CD14-positive monocyte (primary cell): ENCODE measurements at regions not wholly inside any gene's neighbourhood (a gene's known extent, or its start where the extent isn't known, plus 50 kb on each side); places are given as distances from the start of the nearest gene placed in this dataset.

ENCODE experiments used
- DNase-seq, 3 donors: peaks; one replicate each; pipeline ENCODE4 v3.0.0-alpha.2; 2011 to 2022
- H2AFZ ChIP-seq: 2 replicates; pipeline ENCODE4 v1.6.0; 2012; ENCODE audit warnings: mild to moderate bottlenecking, low read depth, low read length, inconsistent platforms; ENCODE audit not compliant: insufficient read depth, poor library complexity, severe bottlenecking
- H3K27ac ChIP-seq, 2 donors: 1 replicate in 1 of 2; 2 replicates in 1 of 2; pipeline ENCODE4 v1.5.1; 2012 to 2013; ENCODE audit warnings: low read length in 2 of 2, control low read depth in 1 of 2, inconsistent platforms in 1 of 2, low read depth in 1 of 2, mild to moderate bottlenecking in 1 of 2
- H3K27me3 ChIP-seq, 2 donors: one replicate each; pipeline versions ENCODE4 v1.6.0 to v1.6.1; 2011 to 2013; ENCODE audit warnings: low read length in 2 of 2; ENCODE audit not compliant: control insufficient read depth in 2 of 2, insufficient read depth in 2 of 2
- H3K36me3 ChIP-seq, 2 donors: replicated peaks in 1 of 2; 1 replicate in 1 of 2; 2 replicates in 1 of 2; pipeline versions ENCODE4 v1.5.1 to v1.6.1; 2012 to 2013; ENCODE audit warnings: low read length in 2 of 2, control low read depth in 1 of 2, inconsistent platforms in 1 of 2, mild to moderate bottlenecking in 1 of 2; ENCODE audit not compliant: insufficient read depth in 2 of 2, control insufficient read depth in 1 of 2
- H3K4me1 ChIP-seq, 2 donors: 1 replicate in 1 of 2; 2 replicates in 1 of 2; pipeline versions ENCODE4 v1.5.1 to v1.6.1; 2012 to 2013; ENCODE audit warnings: low read length in 2 of 2, control low read depth in 1 of 2, inconsistent platforms in 1 of 2, mild to moderate bottlenecking in 1 of 2, moderate library complexity in 1 of 2; ENCODE audit not compliant: insufficient read depth in 2 of 2, control insufficient read depth in 1 of 2
- H3K4me2 ChIP-seq: replicated peaks from 2 replicates; pipeline ENCODE3; 2012; ENCODE audit warnings: low read length, moderate library complexity, mild to moderate bottlenecking; ENCODE audit not compliant: poor library complexity, severe bottlenecking; ENCODE audit errors: extremely low read depth
- H3K4me3 ChIP-seq, 3 experiments: fragments of 200-600 bp in 1 of 3; sonication (generic) in 1 of 3; replicated peaks in 1 of 3; 1 replicate in 2 of 3; 2 replicates in 1 of 3; pipeline ENCODE4 v1.5.1; 2011 to 2013; ENCODE audit warnings: low read length in 3 of 3, mild to moderate bottlenecking in 3 of 3, control low read depth in 2 of 3, low read depth in 2 of 3, inconsistent platforms in 1 of 3, moderate library complexity in 1 of 3
- H3K79me2 ChIP-seq: 2 replicates; pipeline ENCODE4 v1.6.0; 2012; ENCODE audit warnings: mild to moderate bottlenecking, control low read depth, inconsistent platforms, low read length, moderate library complexity; ENCODE audit not compliant: insufficient read depth
- H3K9ac ChIP-seq: 2 replicates; pipeline ENCODE4 v1.6.0; 2017; ENCODE audit warnings: low read length, mild to moderate bottlenecking; ENCODE audit not compliant: insufficient read depth, poor library complexity, severe bottlenecking
- H3K9me3 ChIP-seq, 2 donors: replicated peaks in 1 of 2; 1 replicate in 1 of 2; 2 replicates in 1 of 2; pipeline versions ENCODE4 v1.5.1 to v1.6.1; 2012 to 2013; ENCODE audit warnings: low read length in 2 of 2, control low read depth in 1 of 2; ENCODE audit not compliant: control insufficient read depth in 1 of 2, insufficient read depth in 1 of 2
- H4K20me1 ChIP-seq: 2 replicates; pipeline ENCODE4 v1.6.0; 2012; ENCODE audit warnings: mild to moderate bottlenecking, low read length, control low read depth, moderate library complexity; ENCODE audit not compliant: insufficient read depth
- H3K27ac Mint-ChIP-seq, 7 donors: one replicate each; pipeline ENCODE4 v1.8.0; 2020; ENCODE audit warnings: mild to moderate bottlenecking in 7 of 7, mixed read lengths in 7 of 7, moderate library complexity in 6 of 7, inconsistent platforms in 2 of 7
- H3K27me3 Mint-ChIP-seq, 3 donors: one replicate each; pipeline ENCODE4 v1.8.0; 2021 to 2022; ENCODE audit warnings: low read depth in 3 of 3, mild to moderate bottlenecking in 3 of 3, mixed read lengths in 3 of 3, moderate library complexity in 3 of 3, inconsistent platforms in 1 of 3
- H3K36me3 Mint-ChIP-seq, 2 donors: one replicate each; pipeline ENCODE4 v1.8.0; 2020; ENCODE audit warnings: mixed read lengths in 2 of 2, inconsistent platforms in 1 of 2, mild to moderate bottlenecking in 1 of 2
- H3K4me1 Mint-ChIP-seq: one replicate; pipeline ENCODE4 v1.8.0; 2020; ENCODE audit warnings: mild to moderate bottlenecking, mixed read lengths
- H3K4me3 Mint-ChIP-seq, 2 donors: one replicate each; pipeline ENCODE4 v1.8.0; 2020; ENCODE audit warnings: mild to moderate bottlenecking in 2 of 2, mixed read lengths in 2 of 2, moderate library complexity in 1 of 2
- H3K9me3 Mint-ChIP-seq, 7 donors: one replicate each; pipeline ENCODE4 v1.8.0; 2020 to 2022; ENCODE audit warnings: mixed read lengths in 7 of 7, mild to moderate bottlenecking in 6 of 7, moderate library complexity in 6 of 7, inconsistent platforms in 2 of 7
- WGBS: methylation state at CpG from one replicate; pipeline ENCODE4 v1.1.5; 2013; ENCODE audit warnings: missing lambda C conversion rate; ENCODE audit not compliant: insufficient coverage; 5-methylcytosine and 5-hydroxymethylcytosine counted together
- intact Hi-C, 2 donors: fragments of 100-400 bp; cut with micrococcal nuclease; formaldehyde crosslinking; loops; one replicate each; pipeline versions ENCODE4 v1.15.0 to v1.15.1; 2023
- TF ChIP-seq, protein P1 (sequence below): fragments of 200-600 bp; IDR thresholded peaks from one replicate; pipeline ENCODE4 v1.8.0; 2022; ENCODE audit warnings: antibody characterized with exemption, mild to moderate bottlenecking

DNA sequence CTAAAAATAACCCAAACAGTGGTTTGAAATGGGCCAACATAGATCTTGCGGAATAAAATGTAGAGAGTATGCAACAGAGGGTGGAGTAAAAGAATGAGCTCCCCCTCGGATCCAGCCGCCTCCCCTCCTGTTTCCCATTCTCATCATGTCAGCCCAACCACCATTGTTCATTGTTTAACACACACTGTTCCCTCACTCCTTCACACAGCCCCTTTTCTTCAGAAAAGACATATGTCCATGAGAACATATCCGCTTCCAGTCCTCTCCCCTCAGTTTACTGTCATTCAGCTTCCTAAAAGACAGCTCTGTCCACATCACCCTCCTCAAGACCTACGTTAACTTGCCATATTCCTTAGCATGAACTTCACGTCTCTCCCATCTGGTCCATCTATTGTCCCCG lies 62.9 kb upstream of the SERTAD2 start:
- Mint-ChIP-seq H3K27me3 (peaks cover 0 to 4% (median 2%) of the 10 kb centered on the region in 3 donors), H3K27ac (peak overlapping the region in 1 of 7 donors; percentile 58), H3K9me3 (peaks cover 0 to 2% (median 0%) of the 10 kb centered on the region in 7 donors), H3K4me1 (peaks cover 27% of the 10 kb centered on the region), H3K4me3 (no peak overlapping the region), H3K36me3 (peaks cover 0 to 5% of the 10 kb centered on the region in 2 donors)
- Histone ChIP-seq H3K27ac (no peak overlapping the region), H4K20me1 (no peaks in the 10 kb centered on the region), H2AFZ (no peak overlapping the region), H3K9ac (no peak overlapping the region), H3K4me3 (no peak overlapping the region), H3K4me2 (no peak overlapping the region), H3K79me2 (peaks cover 8% of the 10 kb centered on the region), H3K9me3 (no peaks in the 10 kb centered on the region), H3K27me3 (no peaks in the 10 kb centered on the region), H3K36me3 (no peaks in the 10 kb centered on the region), H3K4me1 (peaks cover 12 to 19% of the 10 kb centered on the region in 2 donors)
- DNase-seq = no peak
- intact Hi-C loops = no loop called here
- TF ChIP-seq, protein P1, sequence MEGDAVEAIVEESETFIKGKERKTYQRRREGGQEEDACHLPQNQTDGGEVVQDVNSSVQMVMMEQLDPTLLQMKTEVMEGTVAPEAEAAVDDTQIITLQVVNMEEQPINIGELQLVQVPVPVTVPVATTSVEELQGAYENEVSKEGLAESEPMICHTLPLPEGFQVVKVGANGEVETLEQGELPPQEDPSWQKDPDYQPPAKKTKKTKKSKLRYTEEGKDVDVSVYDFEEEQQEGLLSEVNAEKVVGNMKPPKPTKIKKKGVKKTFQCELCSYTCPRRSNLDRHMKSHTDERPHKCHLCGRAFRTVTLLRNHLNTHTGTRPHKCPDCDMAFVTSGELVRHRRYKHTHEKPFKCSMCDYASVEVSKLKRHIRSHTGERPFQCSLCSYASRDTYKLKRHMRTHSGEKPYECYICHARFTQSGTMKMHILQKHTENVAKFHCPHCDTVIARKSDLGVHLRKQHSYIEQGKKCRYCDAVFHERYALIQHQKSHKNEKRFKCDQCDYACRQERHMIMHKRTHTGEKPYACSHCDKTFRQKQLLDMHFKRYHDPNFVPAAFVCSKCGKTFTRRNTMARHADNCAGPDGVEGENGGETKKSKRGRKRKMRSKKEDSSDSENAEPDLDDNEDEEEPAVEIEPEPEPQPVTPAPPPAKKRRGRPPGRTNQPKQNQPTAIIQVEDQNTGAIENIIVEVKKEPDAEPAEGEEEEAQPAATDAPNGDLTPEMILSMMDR = no peak
- WGBS = 84% methylated on average over 4 of the region's 7 CpGs

DNA sequence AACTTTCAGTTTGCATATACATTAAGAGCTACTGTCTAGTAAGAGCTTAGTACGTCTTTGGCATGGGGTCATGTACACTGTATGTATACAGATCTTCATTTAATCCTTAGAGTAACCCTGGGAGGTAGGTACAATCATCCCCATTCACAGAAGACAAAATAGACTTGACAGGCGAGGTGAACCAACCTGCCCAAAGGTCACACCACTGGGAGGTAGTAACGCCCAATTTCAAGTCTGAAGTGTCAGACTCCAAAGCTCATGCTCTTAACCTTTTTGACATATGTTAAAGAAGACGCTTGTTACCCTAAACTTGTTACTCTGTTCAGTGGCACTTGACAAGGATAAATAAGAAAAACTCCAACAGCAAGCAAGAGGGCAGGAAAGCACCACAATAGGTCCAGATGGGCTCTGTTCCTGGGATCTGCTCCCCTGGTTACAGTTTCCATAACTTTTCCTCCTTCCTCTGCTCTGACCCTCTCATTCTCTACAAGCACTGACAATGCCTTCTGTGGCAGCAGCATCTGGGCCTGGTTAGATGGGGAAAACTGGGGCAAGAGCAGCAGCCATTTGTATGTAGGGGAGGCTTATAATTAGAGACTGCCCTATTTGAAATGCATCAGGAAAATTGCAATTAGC lies 64.7 kb upstream of the SERTAD2 start:
- peaks cover 0 to 2% of the 10 kb centered on the region in 2 donors for H3K36me3 Mint-ChIP-seq
- peaks cover 0 to 4% (median 2%) of the 10 kb centered on the region in 3 donors for H3K27me3 Mint-ChIP-seq
- no peak overlapping the region for H3K4me3 ChIP-seq
- peaks cover 26% of the 10 kb centered on the region for H3K4me1 Mint-ChIP-seq
- no peak for DNase-seq
- H3K79me2 ChIP-seq = peaks cover 8% of the 10 kb centered on the region
- H3K9me3 Mint-ChIP-seq = no peaks in the 10 kb centered on the region
- WGBS = 83% methylated on average over 1 of the region's 4 CpGs
- TF ChIP-seq, protein P1 = no peak
- no peak overlapping the region for H2AFZ ChIP-seq
- H3K27ac ChIP-seq = no peak overlapping the region
- no peak overlapping the region for H3K4me2 ChIP-seq
- intact Hi-C loops = no loop called here
- no peak overlapping the region for H3K4me3 Mint-ChIP-seq
- no peaks in the 10 kb centered on the region for H3K9me3 ChIP-seq
- no peaks in the 10 kb centered on the region for H4K20me1 ChIP-seq
- no peaks in the 10 kb centered on the region for H3K27me3 ChIP-seq
- H3K27ac Mint-ChIP-seq = no peak overlapping the region
- peaks cover 12 to 18% of the 10 kb centered on the region in 2 donors for H3K4me1 ChIP-seq
- no peaks in the 10 kb centered on the region for H3K36me3 ChIP-seq
- no peak overlapping the region for H3K9ac ChIP-seq
